Left renal cortex interstitium (tissue), 4 donors: ENCODE measurements at regions not wholly inside any gene's neighbourhood (a gene's known extent, or its start where the extent isn't known, plus 50 kb on each side); places are given as distances from the start of the nearest gene placed in this dataset.
"Not testable (repeated sequence)": the region's sequence is repeated elsewhere in the genome, so short reads cannot be mapped to it uniquely, and the experiment has no call there.

Experiments
- DNase-seq, 4 donors: peaks; one replicate each; pipeline ENCODE4 v3.0.0-alpha.2; 2013; ENCODE audit warnings: low read depth in 4 of 4, low spot score in 2 of 4, missing footprints in 1 of 4

- DNase-seq: no peak
These were observed 1217.7 kb downstream of the CDH11 start for GRCh38 chr16:63904182-63904581.

- no peak for DNase-seq
These were observed 1225.3 kb downstream of the CDH11 start for GRCh38 chr16:63896383-63897109.

- DNase-seq: no peak
These were observed 1231.1 kb downstream of the CDH11 start for GRCh38 chr16:63890723-63891122.

GRCh38 chr16:63890081-63890480, 1231.8 kb downstream of the CDH11 start:
- DNase-seq: no peak

- no peak for DNase-seq
These were observed 1238.8 kb downstream of the CDH11 start for GRCh38 chr16:63883091-63883490.

- DNase-seq: no peak
These were observed 1239.3 kb downstream of the CDH11 start for GRCh38 chr16:63882576-63882975.

- DNase-seq: no peak
These were observed 1240.9 kb downstream of the CDH11 start for GRCh38 chr16:63880948-63881347.

GRCh38 chr16:63877401-63877800, 1244.5 kb downstream of the CDH11 start:
- no peak for DNase-seq

GRCh38 chr16:63876103-63876502, 1245.8 kb downstream of the CDH11 start:
- DNase-seq: no peak

GRCh38 chr16:63860700-63861099, 1261.2 kb downstream of the CDH11 start:
- not testable (repeated sequence) for DNase-seq

GRCh38 chr16:63856537-63856936, 1265.3 kb downstream of the CDH11 start:
- DNase-seq: no peak

GRCh38 chr16:63850979-63851378, 1270.9 kb downstream of the CDH11 start:
- no peak for DNase-seq

GRCh38 chr16:63841271-63841670, 1280.6 kb downstream of the CDH11 start:
- DNase-seq: no peak

- DNase-seq: no peak
These were observed 1291.8 kb downstream of the CDH11 start for GRCh38 chr16:63830061-63830460.

GRCh38 chr16:63822818-63823217, 1299.0 kb downstream of the CDH11 start:
- no peak for DNase-seq

GRCh38 chr16:63816276-63816675, 1305.6 kb downstream of the CDH11 start:
- DNase-seq: no peak

- no peak for DNase-seq
These were observed 1308.0 kb downstream of the CDH11 start for GRCh38 chr16:63813862-63814261.

- DNase-seq: no peak
These were observed 1313.1 kb downstream of the CDH11 start for GRCh38 chr16:63808730-63809129.

GRCh38 chr16:63806794-63807506, 1314.9 kb downstream of the CDH11 start:
- DNase-seq: no peak

GRCh38 chr16:63804126-63804525, 1317.7 kb downstream of the CDH11 start:
- DNase-seq: no peak

GRCh38 chr16:63789603-63790002, 1332.3 kb downstream of the CDH11 start:
- no peak for DNase-seq

- DNase-seq: no peak
These were observed 1334.8 kb downstream of the CDH11 start for GRCh38 chr16:63787014-63787413.
